ENCODE measurements at regions not wholly inside any gene's neighbourhood (a gene's known extent, or its start where the extent isn't known, plus 50 kb on each side); places are given as distances from the start of the nearest gene placed in this dataset.

DNA sequence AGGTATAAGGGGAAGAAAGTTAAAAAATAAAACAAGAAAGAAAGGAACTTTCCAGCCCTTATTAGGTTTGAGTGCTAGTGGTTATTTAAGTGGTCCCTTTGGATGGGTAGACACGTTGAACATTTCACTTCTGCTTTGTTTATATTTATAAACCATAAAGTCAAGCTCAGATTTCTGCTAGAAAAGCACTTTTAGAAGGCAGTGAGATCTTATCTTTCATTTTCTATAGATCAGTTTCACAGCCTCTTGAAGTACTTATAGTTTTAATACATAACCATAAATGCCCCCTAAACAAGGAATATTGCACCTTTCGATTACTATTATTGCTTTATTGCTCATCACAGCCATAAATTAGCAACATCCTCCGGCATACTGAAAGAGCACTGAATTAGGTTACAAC is 446.8 kb upstream of the PLXNA2 start:
- no peak for TF ChIP-seq RAD21 (IDR thresholded peaks at IDR 0.05; ENCODE audit: low read depth)
- TF ChIP-seq TAF1 (IDR thresholded peaks at IDR 0.05; ENCODE audit: low read depth): no peak
- TF ChIP-seq, protein P1, sequence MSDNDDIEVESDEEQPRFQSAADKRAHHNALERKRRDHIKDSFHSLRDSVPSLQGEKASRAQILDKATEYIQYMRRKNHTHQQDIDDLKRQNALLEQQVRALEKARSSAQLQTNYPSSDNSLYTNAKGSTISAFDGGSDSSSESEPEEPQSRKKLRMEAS (IDR thresholded peaks at IDR 0.05): no peak
- TF ChIP-seq FOXM1 (IDR thresholded peaks at IDR 0.05; ENCODE audit: borderline replicate concordance, low read depth): no peak
- no peak for TF ChIP-seq TCF12 (IDR thresholded peaks at IDR 0.05; ENCODE audit: low read depth)
- no peak for TF ChIP-seq YY1 (IDR thresholded peaks at IDR 0.05; ENCODE audit: low read depth)
- no peak for TF ChIP-seq CREB1 (IDR thresholded peaks at IDR 0.05; ENCODE audit: low read depth)
- TF ChIP-seq CEBPB (IDR thresholded peaks at IDR 0.05): no peak
- no peak for TF ChIP-seq ZBTB7A (IDR thresholded peaks at IDR 0.05; ENCODE audit: low read depth)
- TF ChIP-seq, protein P2, sequence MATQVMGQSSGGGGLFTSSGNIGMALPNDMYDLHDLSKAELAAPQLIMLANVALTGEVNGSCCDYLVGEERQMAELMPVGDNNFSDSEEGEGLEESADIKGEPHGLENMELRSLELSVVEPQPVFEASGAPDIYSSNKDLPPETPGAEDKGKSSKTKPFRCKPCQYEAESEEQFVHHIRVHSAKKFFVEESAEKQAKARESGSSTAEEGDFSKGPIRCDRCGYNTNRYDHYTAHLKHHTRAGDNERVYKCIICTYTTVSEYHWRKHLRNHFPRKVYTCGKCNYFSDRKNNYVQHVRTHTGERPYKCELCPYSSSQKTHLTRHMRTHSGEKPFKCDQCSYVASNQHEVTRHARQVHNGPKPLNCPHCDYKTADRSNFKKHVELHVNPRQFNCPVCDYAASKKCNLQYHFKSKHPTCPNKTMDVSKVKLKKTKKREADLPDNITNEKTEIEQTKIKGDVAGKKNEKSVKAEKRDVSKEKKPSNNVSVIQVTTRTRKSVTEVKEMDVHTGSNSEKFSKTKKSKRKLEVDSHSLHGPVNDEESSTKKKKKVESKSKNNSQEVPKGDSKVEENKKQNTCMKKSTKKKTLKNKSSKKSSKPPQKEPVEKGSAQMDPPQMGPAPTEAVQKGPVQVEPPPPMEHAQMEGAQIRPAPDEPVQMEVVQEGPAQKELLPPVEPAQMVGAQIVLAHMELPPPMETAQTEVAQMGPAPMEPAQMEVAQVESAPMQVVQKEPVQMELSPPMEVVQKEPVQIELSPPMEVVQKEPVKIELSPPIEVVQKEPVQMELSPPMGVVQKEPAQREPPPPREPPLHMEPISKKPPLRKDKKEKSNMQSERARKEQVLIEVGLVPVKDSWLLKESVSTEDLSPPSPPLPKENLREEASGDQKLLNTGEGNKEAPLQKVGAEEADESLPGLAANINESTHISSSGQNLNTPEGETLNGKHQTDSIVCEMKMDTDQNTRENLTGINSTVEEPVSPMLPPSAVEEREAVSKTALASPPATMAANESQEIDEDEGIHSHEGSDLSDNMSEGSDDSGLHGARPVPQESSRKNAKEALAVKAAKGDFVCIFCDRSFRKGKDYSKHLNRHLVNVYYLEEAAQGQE (IDR thresholded peaks at IDR 0.05; ENCODE audit: low read depth): no peak
- no peak for TF ChIP-seq EGR1 (IDR thresholded peaks at IDR 0.05)
- TF ChIP-seq TEAD4 (IDR thresholded peaks at IDR 0.05): no peak
- TF ChIP-seq, protein P3, sequence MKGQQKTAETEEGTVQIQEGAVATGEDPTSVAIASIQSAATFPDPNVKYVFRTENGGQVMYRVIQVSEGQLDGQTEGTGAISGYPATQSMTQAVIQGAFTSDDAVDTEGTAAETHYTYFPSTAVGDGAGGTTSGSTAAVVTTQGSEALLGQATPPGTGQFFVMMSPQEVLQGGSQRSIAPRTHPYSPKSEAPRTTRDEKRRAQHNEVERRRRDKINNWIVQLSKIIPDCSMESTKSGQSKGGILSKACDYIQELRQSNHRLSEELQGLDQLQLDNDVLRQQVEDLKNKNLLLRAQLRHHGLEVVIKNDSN (IDR thresholded peaks at IDR 0.05): no peak
- TF ChIP-seq NFIC (IDR thresholded peaks at IDR 0.05): no peak
- no peak for TF ChIP-seq EP300 (IDR thresholded peaks at IDR 0.05; ENCODE audit: borderline replicate concordance)

DNA sequence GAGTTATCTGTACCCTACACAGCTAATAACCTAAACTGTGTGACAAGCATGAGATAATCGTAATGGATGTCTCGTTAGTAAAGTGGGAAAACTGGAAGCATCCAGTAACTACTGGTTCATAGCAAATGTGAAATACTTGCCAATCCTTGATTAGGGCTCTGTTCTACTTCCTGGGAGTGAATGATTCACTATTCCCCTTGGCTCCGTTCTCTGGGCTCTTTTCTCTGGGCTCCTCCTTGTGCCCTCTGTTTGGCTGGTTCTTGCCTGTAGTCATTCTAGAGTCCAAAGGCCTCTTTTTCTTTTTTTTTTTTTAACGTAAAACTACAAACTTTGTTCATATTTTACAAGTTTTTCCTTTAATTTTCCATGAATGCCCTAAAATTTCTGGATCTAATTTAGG is 465.8 kb upstream of the PLXNA2 start:
- TF ChIP-seq EP300 (IDR thresholded peaks at IDR 0.05; ENCODE audit: borderline replicate concordance) (no peak), ZBTB7A (IDR thresholded peaks at IDR 0.05; ENCODE audit: low read depth) (no peak), RAD21 (IDR thresholded peaks at IDR 0.05; ENCODE audit: low read depth) (no peak), YY1 (IDR thresholded peaks at IDR 0.05; ENCODE audit: low read depth) (no peak), CREB1 (IDR thresholded peaks at IDR 0.05; ENCODE audit: low read depth) (no peak), EGR1 (IDR thresholded peaks at IDR 0.05) (no peak), NFIC (IDR thresholded peaks at IDR 0.05) (no peak), FOXM1 (IDR thresholded peaks at IDR 0.05; ENCODE audit: borderline replicate concordance, low read depth) (no peak), CEBPB (IDR thresholded peaks at IDR 0.05) (no peak), TCF12 (IDR thresholded peaks at IDR 0.05; ENCODE audit: low read depth) (no peak), TAF1 (IDR thresholded peaks at IDR 0.05; ENCODE audit: low read depth) (no peak), TEAD4 (IDR thresholded peaks at IDR 0.05) (no peak)
- TF ChIP-seq, protein P2 (IDR thresholded peaks at IDR 0.05; ENCODE audit: low read depth): no peak
- TF ChIP-seq, protein P3 (IDR thresholded peaks at IDR 0.05): no peak
- TF ChIP-seq, protein P1 (IDR thresholded peaks at IDR 0.05): no peak

DNA sequence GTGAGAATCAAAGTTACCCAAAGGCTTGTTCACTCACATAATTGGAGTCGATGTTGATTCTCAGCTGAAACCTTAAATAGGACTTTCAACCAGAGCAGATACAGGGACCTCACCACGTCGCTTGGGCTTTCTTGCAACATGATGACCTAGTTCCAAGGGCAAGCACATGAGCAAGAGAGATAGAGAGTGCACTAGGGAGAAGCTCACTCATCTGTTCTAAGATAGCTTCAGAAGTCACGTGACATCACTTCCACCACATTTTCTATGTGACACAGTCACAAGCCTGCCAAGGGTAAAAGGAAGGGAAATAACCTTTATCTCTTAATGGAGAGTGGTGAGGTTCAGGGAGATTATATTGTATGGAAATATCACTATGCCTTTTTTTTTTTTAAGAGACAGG is 470.1 kb upstream of the PLXNA2 start:
- TF ChIP-seq TAF1 (IDR thresholded peaks at IDR 0.05; ENCODE audit: low read depth) (no peak), CEBPB (IDR thresholded peaks at IDR 0.05) (no peak), YY1 (IDR thresholded peaks at IDR 0.05; ENCODE audit: low read depth) (no peak), EP300 (IDR thresholded peaks at IDR 0.05; ENCODE audit: borderline replicate concordance) (no peak), EGR1 (IDR thresholded peaks at IDR 0.05) (no peak), TEAD4 (IDR thresholded peaks at IDR 0.05) (no peak), TCF12 (IDR thresholded peaks at IDR 0.05; ENCODE audit: low read depth) (no peak), FOXM1 (IDR thresholded peaks at IDR 0.05; ENCODE audit: borderline replicate concordance, low read depth) (no peak), ZBTB7A (IDR thresholded peaks at IDR 0.05; ENCODE audit: low read depth) (no peak), CREB1 (IDR thresholded peaks at IDR 0.05; ENCODE audit: low read depth) (no peak), NFIC (IDR thresholded peaks at IDR 0.05) (no peak), RAD21 (IDR thresholded peaks at IDR 0.05; ENCODE audit: low read depth) (no peak)
- TF ChIP-seq, protein P1 (IDR thresholded peaks at IDR 0.05): no peak
- TF ChIP-seq, protein P3 (IDR thresholded peaks at IDR 0.05): no peak
- TF ChIP-seq, protein P2 (IDR thresholded peaks at IDR 0.05; ENCODE audit: low read depth): no peak

All from Ishikawa (cell line).